ENCODE measurements at regions not wholly inside any gene's neighbourhood (a gene's known extent, or its start where the extent isn't known, plus 50 kb on each side); places are given as distances from the start of the nearest gene placed in this dataset.

GRCh38 chr3:117696851-117697407 lies 987.4 kb downstream of the TUSC7 start:
- Histone ChIP-seq H3K27me3 (ENCODE audit: control insufficient read depth in 2 of 2, insufficient read depth in 2 of 2, low read length in 2 of 2) (no peaks in the 10 kb centered on the region), H3K4me1 (replicated peaks in 1 of 2; ENCODE audit: control insufficient read depth in 2 of 2, insufficient read depth in 2 of 2, low read length in 2 of 2) (no peaks in the 10 kb centered on the region), H3K79me2 (ENCODE audit: control insufficient read depth, insufficient read depth, low read length) (no peaks in the 10 kb centered on the region), H3K36me3 (ENCODE audit: control insufficient read depth, insufficient read depth, low read length) (no peaks in the 10 kb centered on the region), H3K4me3 (no peak overlapping the region), H3K4me2 (ENCODE audit: insufficient read depth, low read length) (no peak overlapping the region), H3K27ac (ENCODE audit: extremely low read depth, low read depth, low read length) (no peak overlapping the region), H2AFZ (ENCODE audit: low read depth, low read length) (no peak overlapping the region), H4K20me1 (replicated peaks; ENCODE audit: control insufficient read depth, insufficient read depth, low read length) (no peaks in the 10 kb centered on the region), H3K9me3 (replicated peaks; ENCODE audit: control insufficient read depth, insufficient read depth, low read depth, low read length) (no peaks in the 10 kb centered on the region), H3K9ac (ENCODE audit: insufficient read depth in 1 of 2, low read depth in 2 of 2, low read length in 2 of 2) (no peak overlapping the region), H3K9me1 (ENCODE audit: control insufficient read depth, insufficient read depth, low read length) (no peaks in the 10 kb centered on the region)
- FAIRE-seq (no peak), ATAC-seq (no peak), DNase-seq (ENCODE audit: extremely low read depth in 1 of 4, low spot score in 3 of 4) (no peak)
- CTCF ChIA-PET (ENCODE audit: low intra/inter-chr PET ratio) = no interaction called here
- WGBS (ENCODE audit: insufficient coverage, low coverage, missing lambda C conversion rate) = 3% methylated on average over 5 of the region's 5 CpGs
- TF ChIP-seq POLR3A (IDR thresholded peaks at IDR 0.05; ENCODE audit: borderline replicate concordance, extremely low read depth, insufficient read depth, insufficient read length) (no peak), DEAF1 (CRISPR knock-in tag; IDR thresholded peaks at IDR 0.05) (no peak), ZBTB26 (CRISPR knock-in tag; IDR thresholded peaks at IDR 0.05) (no peak), ZNF165 (CRISPR knock-in tag; IDR thresholded peaks at IDR 0.05; ENCODE audit: borderline replicate concordance) (no peak), XRCC4 (IDR thresholded peaks at IDR 0.05; ENCODE audit: extremely low read depth, insufficient read depth, insufficient read length) (no peak), THRA (IDR thresholded peaks at IDR 0.05) (no peak), PTBP1 (IDR thresholded peaks at IDR 0.05; ENCODE audit: low read depth, low read length) (no peak), ZNF408 (CRISPR knock-in tag; IDR thresholded peaks at IDR 0.05; ENCODE audit: low read depth) (no peak), MEIS2 (IDR thresholded peaks at IDR 0.05; ENCODE audit: partially characterized antibody) (no peak), MCM7 (IDR thresholded peaks at IDR 0.05) (no peak), ZSCAN32 (CRISPR knock-in tag; IDR thresholded peaks at IDR 0.05) (no peak), SRSF1 (IDR thresholded peaks at IDR 0.05; ENCODE audit: low read depth, low read length) (no peak), FOXK2 (conservative IDR thresholded peaks at IDR 0.05 in 1 of 2, IDR thresholded peaks at IDR 0.05 in 1 of 2; ENCODE audit: low read depth in 2 of 2) (no peak), LCOR (CRISPR knock-in tag; IDR thresholded peaks at IDR 0.05) (no peak), ZBED1 (IDR thresholded peaks at IDR 0.05) (no peak), IRF9 (tag; IDR thresholded peaks at IDR 0.05) (no peak)
- no TSS peak for BruUV-seq (replicated peaks)
- intact Hi-C loops (cut with micrococcal nuclease) = no loop called here
- POLR2A ChIA-PET = no interaction called here
- in situ Hi-C loops (cut with MboI) = no loop called here

Data from K562 (cell line).